K562 (cell line): ENCODE measurements at regions not wholly inside any gene's neighbourhood (a gene's known extent, or its start where the extent isn't known, plus 50 kb on each side); places are given as distances from the start of the nearest gene placed in this dataset.

ENCODE experiments used
- ARID2 ChIP-seq: fragments of 450-650 bp; IDR thresholded peaks from 2 replicates; pipeline ENCODE4 v1.6.1; 2017; ENCODE audit warnings: antibody characterized with exemption, mild to moderate bottlenecking
- CAMTA2 ChIP-seq: fragments of 250-450 bp; sonication (Bioruptor Pico); conservative IDR thresholded peaks from 2 replicates; pipeline ENCODE4 v1.5.1; 2022
- CHD4 ChIP-seq: fragments of 200-600 bp; sonication (generic); IDR thresholded peaks from 3 replicates; pipeline ENCODE4 v1.6.1; 2012; ENCODE audit warnings: low read depth, mild to moderate bottlenecking, mixed read lengths, low read length, inconsistent platforms; ENCODE audit not compliant: insufficient read depth, insufficient replicate concordance, poor library complexity, severe bottlenecking
- EP400 ChIP-seq: fragments of 450-650 bp; IDR thresholded peaks from 2 replicates; pipeline ENCODE4 v1.6.1; 2017; ENCODE audit warnings: antibody characterized with exemption, mild to moderate bottlenecking, moderate library complexity
- HDAC8 ChIP-seq: fragments of 450-650 bp; IDR thresholded peaks from 2 replicates; pipeline ENCODE4 v1.6.1; 2016; ENCODE audit warnings: mild to moderate bottlenecking, missing genetic modification characterization, moderate library complexity, missing compliant biosample characterization
- POLR2A ChIP-seq: fragments of 450-650 bp; conservative IDR thresholded peaks from 2 replicates; pipeline ENCODE4 v1.6.1; 2016
- SREBF2 ChIP-seq: sonication (generic); formaldehyde crosslinking; IDR thresholded peaks from 2 replicates; pipeline ENCODE4 v1.4.0; 2020; ENCODE audit warnings: mild to moderate bottlenecking, missing genetic modification reagents
- WHSC1 ChIP-seq: IDR thresholded peaks from one replicate; pipeline ENCODE4 v1.6.1; 2012; ENCODE audit warnings: low read length, control low read depth, inconsistent platforms
- ZKSCAN3 ChIP-seq: fragments of 250-450 bp; sonication (Bioruptor Pico); IDR thresholded peaks from 2 replicates; pipeline ENCODE4 v1.4.0; 2020
- ZNF121 ChIP-seq: sonication (generic); formaldehyde crosslinking; conservative IDR thresholded peaks from 2 replicates; pipeline ENCODE4 v1.8.0; 2022; ENCODE audit warnings: missing genetic modification reagents
- ZNF444 ChIP-seq: fragments of 250-450 bp; sonication (Bioruptor Pico); IDR thresholded peaks from 2 replicates; pipeline ENCODE4 v1.4.0; 2020; ENCODE audit warnings: mild to moderate bottlenecking, moderate library complexity
- ZNF586 ChIP-seq: fragments of 450-650 bp; formaldehyde crosslinking; conservative IDR thresholded peaks from 2 replicates; pipeline ENCODE4 v1.4.0; 2020; ENCODE audit warnings: mild to moderate bottlenecking, moderate library complexity
- TF ChIP-seq, protein P1 (sequence below): IDR thresholded peaks from 2 replicates; pipeline ENCODE4 v1.6.1; 2012; ENCODE audit warnings: low read depth, low read length, improper control_type of control experiment, borderline replicate concordance
- TF ChIP-seq, protein P2 (sequence below), 3 experiments: IDR thresholded peaks in 2 of 3; conservative IDR thresholded peaks in 1 of 3; 2 replicates each; pipeline ENCODE4 v1.5.1; 2011 to 2012; ENCODE audit warnings: low read length in 3 of 3, mild to moderate bottlenecking in 3 of 3, control low read depth in 2 of 3, improper control_type of control experiment in 1 of 3, inconsistent platforms in 1 of 3, low read depth in 1 of 3, mixed read lengths in 1 of 3, moderate library complexity in 1 of 3; ENCODE audit not compliant: insufficient read depth in 2 of 3

- no peak for TF ChIP-seq EP400
- no peak for TF ChIP-seq CAMTA2
- TF ChIP-seq POLR2A = no peak
- no peak for TF ChIP-seq ZKSCAN3 (CRISPR knock-in tag)
- no peak for TF ChIP-seq CHD4
- no peak for TF ChIP-seq ZNF444 (CRISPR knock-in tag)
- no peak for TF ChIP-seq SREBF2 (CRISPR knock-in tag)
- TF ChIP-seq, protein P1, sequence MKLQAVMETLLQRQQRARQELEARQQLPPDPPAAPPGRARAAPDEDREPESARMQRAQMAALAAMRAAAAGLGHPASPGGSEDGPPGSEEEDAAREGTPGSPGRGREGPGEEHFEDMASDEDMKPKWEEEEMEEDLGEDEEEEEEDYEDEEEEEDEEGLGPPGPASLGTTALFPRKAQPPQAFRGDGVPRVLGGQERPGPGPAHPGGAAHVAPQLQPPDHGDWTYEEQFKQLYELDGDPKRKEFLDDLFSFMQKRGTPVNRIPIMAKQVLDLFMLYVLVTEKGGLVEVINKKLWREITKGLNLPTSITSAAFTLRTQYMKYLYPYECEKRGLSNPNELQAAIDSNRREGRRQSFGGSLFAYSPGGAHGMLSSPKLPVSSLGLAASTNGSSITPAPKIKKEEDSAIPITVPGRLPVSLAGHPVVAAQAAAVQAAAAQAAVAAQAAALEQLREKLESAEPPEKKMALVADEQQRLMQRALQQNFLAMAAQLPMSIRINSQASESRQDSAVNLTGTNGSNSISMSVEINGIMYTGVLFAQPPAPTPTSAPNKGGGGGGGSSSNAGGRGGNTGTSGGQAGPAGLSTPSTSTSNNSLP = no peak
- TF ChIP-seq, protein P2, sequence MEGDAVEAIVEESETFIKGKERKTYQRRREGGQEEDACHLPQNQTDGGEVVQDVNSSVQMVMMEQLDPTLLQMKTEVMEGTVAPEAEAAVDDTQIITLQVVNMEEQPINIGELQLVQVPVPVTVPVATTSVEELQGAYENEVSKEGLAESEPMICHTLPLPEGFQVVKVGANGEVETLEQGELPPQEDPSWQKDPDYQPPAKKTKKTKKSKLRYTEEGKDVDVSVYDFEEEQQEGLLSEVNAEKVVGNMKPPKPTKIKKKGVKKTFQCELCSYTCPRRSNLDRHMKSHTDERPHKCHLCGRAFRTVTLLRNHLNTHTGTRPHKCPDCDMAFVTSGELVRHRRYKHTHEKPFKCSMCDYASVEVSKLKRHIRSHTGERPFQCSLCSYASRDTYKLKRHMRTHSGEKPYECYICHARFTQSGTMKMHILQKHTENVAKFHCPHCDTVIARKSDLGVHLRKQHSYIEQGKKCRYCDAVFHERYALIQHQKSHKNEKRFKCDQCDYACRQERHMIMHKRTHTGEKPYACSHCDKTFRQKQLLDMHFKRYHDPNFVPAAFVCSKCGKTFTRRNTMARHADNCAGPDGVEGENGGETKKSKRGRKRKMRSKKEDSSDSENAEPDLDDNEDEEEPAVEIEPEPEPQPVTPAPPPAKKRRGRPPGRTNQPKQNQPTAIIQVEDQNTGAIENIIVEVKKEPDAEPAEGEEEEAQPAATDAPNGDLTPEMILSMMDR (IDR thresholded peaks at IDR 0.05 in 2 of 3, conservative IDR thresholded peaks at IDR 0.05 in 1 of 3; ENCODE audit: insufficient read depth in 2 of 3, low read depth in 1 of 3, low read length in 3 of 3) = no peak
- TF ChIP-seq HDAC8 (tag) = no peak
- no peak for TF ChIP-seq ZNF586 (CRISPR knock-in tag)
- TF ChIP-seq ZNF121 = no peak
- TF ChIP-seq WHSC1 = no peak
- no peak for TF ChIP-seq ARID2
Observed at GRCh38 chr5:128782446-128782845, 182.8 kb upstream of the SLC27A6 start.
